ENCODE measurements at regions not wholly inside any gene's neighbourhood (a gene's known extent, or its start where the extent isn't known, plus 50 kb on each side); places are given as distances from the start of the nearest gene placed in this dataset.
"Not testable (repeated sequence)": the region's sequence is repeated elsewhere in the genome, so short reads cannot be mapped to it uniquely, and the experiment has no call there.

- DNase-seq (ENCODE audit: low spot score); H4K20me1 ChIP-seq (ENCODE audit: insufficient read depth, low read length); H3K36me3 ChIP-seq (replicated peaks in 1 of 2; ENCODE audit: control insufficient read depth in 1 of 2, insufficient read depth in 2 of 2, low read length in 2 of 2); H3K79me2 ChIP-seq (ENCODE audit: insufficient read depth, low read length); H3K4me3 ChIP-seq (replicated peaks in 1 of 3; ENCODE audit: insufficient read depth in 1 of 3, low read depth in 2 of 3, low read length in 3 of 3); H3K27me3 ChIP-seq (ENCODE audit: control insufficient read depth in 1 of 2, insufficient read depth in 2 of 2, low read length in 2 of 2); H3K9me3 ChIP-seq (ENCODE audit: low read length); H3K4me2 ChIP-seq (ENCODE audit: low read depth, low read length); FAIRE-seq; H2AFZ ChIP-seq (ENCODE audit: low read length); BruUV-seq (replicated peaks); H3K4me1 ChIP-seq (ENCODE audit: insufficient read depth, low read length); CTCF ChIA-PET (ENCODE audit: low intra/inter-chr PET ratio, low total read pairs); intact Hi-C loops (cut with micrococcal nuclease; ENCODE audit: unreplicated experiment); in situ Hi-C loops (cut with HindIII; ENCODE audit: extremely low pct_ligation_motif_present, low pct_unique_long_range_greater_than_20kb); POLR2A ChIA-PET; H3K27ac ChIP-seq (ENCODE audit: extremely low read length, insufficient read depth, low read length); ATAC-seq; H3K9ac ChIP-seq (ENCODE audit: insufficient read depth, low read depth, low read length): not testable (repeated sequence)
- WGBS (ENCODE audit: low lambda C conversion rate) = 61% methylated on average over 10 of the region's 17 CpGs
Measured at GRCh38 chr9:80747056-80747455, 942.3 kb downstream of the TLE1 start.

- ChIA-PET POLR2A (no interaction called here), CTCF (ENCODE audit: low intra/inter-chr PET ratio, low total read pairs) (no interaction called here)
- TF ChIP-seq STAG1 (CRISPR knock-in tag; IDR thresholded peaks at IDR 0.05) (no peak), HNRNPUL1 (IDR thresholded peaks at IDR 0.05; ENCODE audit: low read depth, low read length) (no peak), SYNCRIP (IDR thresholded peaks at IDR 0.05; ENCODE audit: insufficient read depth, low read depth, low read length) (no peak)
- no peak for DNase-seq (ENCODE audit: low spot score)
- H4K20me1 ChIP-seq (ENCODE audit: insufficient read depth, low read length) = no peaks in the 10 kb centered on the region
- WGBS (ENCODE audit: low lambda C conversion rate) = 0% methylated on average over 2 of the region's 2 CpGs
- in situ Hi-C loops (cut with HindIII; ENCODE audit: extremely low pct_ligation_motif_present, low pct_unique_long_range_greater_than_20kb) (no loop called here), intact Hi-C loops (cut with micrococcal nuclease; ENCODE audit: unreplicated experiment) (no loop called here)
- H2AFZ ChIP-seq (ENCODE audit: low read length) = no peak overlapping the region
- ATAC-seq = no peak
- FAIRE-seq = no peak
- H3K9me3 ChIP-seq (ENCODE audit: low read length) = peaks cover 46% of the 10 kb centered on the region
- no peak overlapping the region for H3K4me3 ChIP-seq (replicated peaks in 1 of 3; ENCODE audit: insufficient read depth in 1 of 3, low read depth in 2 of 3, low read length in 3 of 3)
- no peaks in the 10 kb centered on the region for H3K27me3 ChIP-seq (ENCODE audit: control insufficient read depth in 1 of 2, insufficient read depth in 2 of 2, low read length in 2 of 2)
- H3K9ac ChIP-seq (ENCODE audit: insufficient read depth, low read depth, low read length) = no peak overlapping the region
- no peak overlapping the region for H3K27ac ChIP-seq (ENCODE audit: extremely low read length, insufficient read depth, low read length)
- no peaks in the 10 kb centered on the region for H3K79me2 ChIP-seq (ENCODE audit: insufficient read depth, low read length)
- BruUV-seq (replicated peaks) = no TSS peak
- H3K36me3 ChIP-seq (replicated peaks in 1 of 2; ENCODE audit: control insufficient read depth in 1 of 2, insufficient read depth in 2 of 2, low read length in 2 of 2) = no peaks in the 10 kb centered on the region
- no peaks in the 10 kb centered on the region for H3K4me1 ChIP-seq (ENCODE audit: insufficient read depth, low read length)
- H3K4me2 ChIP-seq (ENCODE audit: low read depth, low read length) = no peak overlapping the region
Measured at GRCh38 chr9:80732506-80732905, 956.8 kb downstream of the TLE1 start.

GRCh38 chr9:80720579-80720978 lies 968.8 kb downstream of the TLE1 start:
- no peak overlapping the region for H3K9ac ChIP-seq (ENCODE audit: insufficient read depth, low read depth, low read length)
- no peaks in the 10 kb centered on the region for H3K4me1 ChIP-seq (ENCODE audit: insufficient read depth, low read length)
- ChIA-PET POLR2A (no interaction called here), CTCF (ENCODE audit: low intra/inter-chr PET ratio, low total read pairs) (no interaction called here)
- no peak overlapping the region for H3K27ac ChIP-seq (ENCODE audit: extremely low read length, insufficient read depth, low read length)
- 0% methylated on average over 1 of the region's 1 CpG for WGBS (ENCODE audit: low lambda C conversion rate)
- peaks cover 41% of the 10 kb centered on the region for H3K9me3 ChIP-seq (ENCODE audit: low read length)
- no TSS peak for BruUV-seq (replicated peaks)
- H3K36me3 ChIP-seq (replicated peaks in 1 of 2; ENCODE audit: control insufficient read depth in 1 of 2, insufficient read depth in 2 of 2, low read length in 2 of 2) = no peaks in the 10 kb centered on the region
- intact Hi-C loops (cut with micrococcal nuclease; ENCODE audit: unreplicated experiment) (no loop called here), in situ Hi-C loops (cut with HindIII; ENCODE audit: extremely low pct_ligation_motif_present, low pct_unique_long_range_greater_than_20kb) (no loop called here)
- no peaks in the 10 kb centered on the region for H3K27me3 ChIP-seq (ENCODE audit: control insufficient read depth in 1 of 2, insufficient read depth in 2 of 2, low read length in 2 of 2)
- DNase-seq (ENCODE audit: low spot score) (no peak), FAIRE-seq (no peak), ATAC-seq (no peak)
- H2AFZ ChIP-seq (ENCODE audit: low read length) = no peak overlapping the region
- H3K4me2 ChIP-seq (ENCODE audit: low read depth, low read length) = no peak overlapping the region
- H3K79me2 ChIP-seq (ENCODE audit: insufficient read depth, low read length) = no peaks in the 10 kb centered on the region
- H4K20me1 ChIP-seq (ENCODE audit: insufficient read depth, low read length) = no peaks in the 10 kb centered on the region
- no peak overlapping the region for H3K4me3 ChIP-seq (replicated peaks in 1 of 3; ENCODE audit: insufficient read depth in 1 of 3, low read depth in 2 of 3, low read length in 3 of 3)
- TF ChIP-seq HDAC6 (IDR thresholded peaks at IDR 0.05; ENCODE audit: low read depth, low read length) = no peak
- TF ChIP-seq ZNF598 (CRISPR knock-in tag; IDR thresholded peaks at IDR 0.05; ENCODE audit: borderline replicate concordance) = no peak
- no peak for TF ChIP-seq ZNF512 (CRISPR knock-in tag; IDR thresholded peaks at IDR 0.05)
- no peak for TF ChIP-seq GTF3A (CRISPR knock-in tag; conservative IDR thresholded peaks at IDR 0.05)
- no peak for TF ChIP-seq ATF7 (IDR thresholded peaks at IDR 0.05)
- TF ChIP-seq ATF7 (CRISPR knock-in tag; IDR thresholded peaks at IDR 0.05) = no peak
- no peak for TF ChIP-seq ZFP1 (CRISPR knock-in tag; IDR thresholded peaks at IDR 0.05)
- no peak for TF ChIP-seq ZNF672 (CRISPR knock-in tag; IDR thresholded peaks at IDR 0.05)
- no peak for TF ChIP-seq PHF8 (CRISPR knock-in tag; IDR thresholded peaks at IDR 0.05)
